VCaP (cell line): ENCODE measurements at regions not wholly inside any gene's neighbourhood (a gene's known extent, or its start where the extent isn't known, plus 50 kb on each side); places are given as distances from the start of the nearest gene placed in this dataset.

Experiments used
- H3K27ac ChIP-seq: fragments of 450-650 bp; 2 replicates; pipeline ENCODE4 v1.5.1; 2017
- CTCF ChIP-seq: fragments of 450-650 bp; conservative IDR thresholded peaks from 2 replicates; pipeline ENCODE4 v1.5.1; 2017; ENCODE audit warnings: mild to moderate bottlenecking, moderate library complexity

- no peak overlapping the region for H3K27ac ChIP-seq
- no peak for TF ChIP-seq CTCF
Measured at GRCh38 chr9:126112135-126112720, 214.4 kb upstream of the MVB12B start.

GRCh38 chr9:126113176-126113575 lies 213.5 kb upstream of the MVB12B start:
- no peak for TF ChIP-seq CTCF
- no peak overlapping the region for H3K27ac ChIP-seq

- H3K27ac ChIP-seq, result no peak overlapping the region
- no peak for TF ChIP-seq CTCF
Measured at GRCh38 chr9:126113756-126114408, 212.7 kb upstream of the MVB12B start.

GRCh38 chr9:126114409-126114760 lies 212.2 kb upstream of the MVB12B start:
- TF ChIP-seq CTCF, result no peak

GRCh38 chr9:126114850-126115460 lies 211.7 kb upstream of the MVB12B start:
- no peak overlapping the region for H3K27ac ChIP-seq
- no peak for TF ChIP-seq CTCF

More at GRCh38 chr9:126114409-126114760, 212.2 kb upstream of the MVB12B start:
- H3K27ac ChIP-seq, result no peak overlapping the region

GRCh38 chr9:126116351-126117157 lies 210.1 kb upstream of the MVB12B start:
- H3K27ac ChIP-seq, result no peak overlapping the region
- no peak for TF ChIP-seq CTCF

- H3K27ac ChIP-seq, result no peak overlapping the region
- no peak for TF ChIP-seq CTCF
Measured at GRCh38 chr9:126117158-126117425, 209.5 kb upstream of the MVB12B start.
